HCT116 (cell line): ENCODE measurements at regions not wholly inside any gene's neighbourhood (a gene's known extent, or its start where the extent isn't known, plus 50 kb on each side); places are given as distances from the start of the nearest gene placed in this dataset.

Source experiments
- ATAC-seq: fragments of 200-7000 bp; cut with Tn5 transposase; 2 replicates; pipeline ENCODE4 v1.9.1; 2020; ENCODE audit warnings: mild to moderate bottlenecking, moderate library complexity
- BruUV-seq: library from RNA; stranded (reverse); fragments of 400-500 nt; replicated peaks from 2 replicates; lab custom pipeline; 2021; lab: Mats Ljungman, UMichigan
- CTCF ChIA-PET: fragments of 300-600 bp; sonication (Branson Sonifier 250); formaldehyde crosslinking; loops from one replicate; lab custom pipeline; 2021; ENCODE audit warnings: antibody characterized with exemption; lab: Charles Lee
- POLR2A ChIA-PET: fragments of 300-600, 350-600 bp; sonication (Branson Sonifier 250); formaldehyde crosslinking; loops from one replicate; lab custom pipeline; 2021; ENCODE audit warnings: antibody characterized with exemption; lab: Charles Lee
- RAD21 ChIA-PET, 2 experiments: fragments of 300-600 bp; sonication (Branson Sonifier 250); formaldehyde crosslinking; loops; one replicate each; lab custom pipeline; 2023; ENCODE audit warnings: low total read pairs in 2 of 2; ENCODE audit not compliant: uncharacterized antibody in 2 of 2, unreplicated experiment in 2 of 2, low non-redundant PET in 1 of 2; lab: Charles Lee
- DNase-seq: peaks from one replicate; pipeline ENCODE4 v3.0.0-alpha.2; 2010; ENCODE audit warnings: low read depth, low spot score
- H2AFZ ChIP-seq: fragments of 200-600 bp; shearing (Covaris generic), sonication (generic); 2 replicates; pipeline ENCODE4 v1.6.1; 2017; ENCODE audit warnings: low read depth, mixed run types, mixed read lengths, antibody characterized with exemption, low read length; ENCODE audit not compliant: poor library complexity, severe bottlenecking
- H3K27ac ChIP-seq: 2 replicates; pipeline ENCODE4 v1.5.1; 2012; ENCODE audit warnings: low read depth, low read length
- H3K27me3 ChIP-seq: fragments of 200-600 bp; sonication (generic); 2 replicates; pipeline ENCODE4 v1.6.1; 2016; ENCODE audit warnings: mixed run types, low read length, mixed read lengths; ENCODE audit not compliant: insufficient read depth
- H3K36me3 ChIP-seq, 2 experiments: fragments of 200-500 bp in 1 of 2; fragments of 200-600 bp in 1 of 2; sonication (Bioruptor generic) in 1 of 2; sonication (generic) in 1 of 2; 2 replicates each; pipeline versions ENCODE4 v1.5.1 to v1.6.1; 2014 to 2016; ENCODE audit warnings: low read length in 2 of 2, inconsistent platforms in 1 of 2, mixed read lengths in 1 of 2, mixed run types in 1 of 2; ENCODE audit not compliant: insufficient read depth in 2 of 2, control insufficient read depth in 1 of 2
- H3K4me1 ChIP-seq, 2 experiments: fragments of 200-600 bp in 1 of 2; sonication (generic) in 1 of 2; 2 replicates each; pipeline versions ENCODE4 v1.5.1 to v1.6.1; 2012 to 2017; ENCODE audit warnings: low read length in 2 of 2, inconsistent platforms in 1 of 2, mild to moderate bottlenecking in 1 of 2, mixed read lengths in 1 of 2, mixed run types in 1 of 2, moderate library complexity in 1 of 2; ENCODE audit not compliant: insufficient read depth in 2 of 2, control insufficient read depth in 1 of 2
- H3K4me2 ChIP-seq: fragments of 200-600 bp; sonication (generic); 2 replicates; pipeline ENCODE4 v1.6.1; 2017; ENCODE audit warnings: mixed run types, low read length, mixed read lengths
- H3K4me3 ChIP-seq, 2 experiments: fragments of 200-600 bp in 1 of 2; sonication (generic) in 1 of 2; replicated peaks in 1 of 2; 2 replicates each; pipeline ENCODE4 v1.5.1; 2011 to 2016; ENCODE audit warnings: low read length in 2 of 2, control low read depth in 1 of 2, low read depth in 1 of 2, mild to moderate bottlenecking in 1 of 2, mixed read lengths in 1 of 2, mixed run types in 1 of 2
- H3K79me2 ChIP-seq: fragments of 200-600 bp; sonication (generic); 2 replicates; pipeline ENCODE4 v1.6.1; 2017; ENCODE audit warnings: mild to moderate bottlenecking, mixed run types, low read length, moderate library complexity, mixed read lengths; ENCODE audit not compliant: insufficient read depth
- H3K9ac ChIP-seq: fragments of 200-600 bp; sonication (generic); 2 replicates; pipeline ENCODE4 v1.6.1; 2016; ENCODE audit warnings: low read length, mixed read lengths
- H3K9me2 ChIP-seq: fragments of 200-600 bp; sonication (generic), shearing (Covaris generic); 2 replicates; pipeline ENCODE4 v1.6.1; 2017; ENCODE audit warnings: mixed run types, mild to moderate bottlenecking, moderate library complexity; ENCODE audit not compliant: insufficient read depth
- H3K9me3 ChIP-seq, 2 experiments: fragments of 200-500 bp in 1 of 2; fragments of 200-600 bp in 1 of 2; sonication (Bioruptor generic) in 1 of 2; sonication (generic) in 1 of 2; 2 replicates each; pipeline ENCODE4 v1.6.1; 2014 to 2017; ENCODE audit warnings: low read length in 2 of 2, mixed read lengths in 2 of 2, inconsistent platforms in 1 of 2, low read depth in 1 of 2, mild to moderate bottlenecking in 1 of 2, mixed run types in 1 of 2, moderate library complexity in 1 of 2; ENCODE audit not compliant: control insufficient read depth in 1 of 2, insufficient read depth in 1 of 2
- H4K20me1 ChIP-seq: fragments of 200-600 bp; sonication (generic), shearing (Covaris generic); 2 replicates; pipeline ENCODE4 v1.6.1; 2017; ENCODE audit warnings: mixed run types, mild to moderate bottlenecking, moderate library complexity; ENCODE audit not compliant: insufficient read depth
- ATF3 ChIP-seq: IDR thresholded peaks from 2 replicates; pipeline ENCODE4 v1.6.1; 2012
- CTCF ChIP-seq, 3 experiments: fragments of 200-600 bp in 1 of 3; sonication (generic) in 1 of 3; IDR thresholded peaks in 2 of 3; conservative IDR thresholded peaks in 1 of 3; 2 replicates each; pipeline ENCODE4 v1.5.1; 2012 to 2017; ENCODE audit warnings: low read depth in 2 of 3, low read length in 2 of 3, antibody characterized with exemption in 1 of 3, borderline replicate concordance in 1 of 3, control low read depth in 1 of 3, mild to moderate bottlenecking in 1 of 3, mixed read lengths in 1 of 3, mixed run types in 1 of 3, moderate library complexity in 1 of 3; ENCODE audit not compliant: insufficient read depth in 1 of 3
- FOSL1 ChIP-seq: IDR thresholded peaks from 2 replicates; pipeline ENCODE4 v1.6.1; 2012; ENCODE audit warnings: low read depth
- MAX ChIP-seq: IDR thresholded peaks from 2 replicates; pipeline ENCODE4 v1.6.1; 2012
- POLR2A ChIP-seq: IDR thresholded peaks from 2 replicates; pipeline ENCODE4 v1.7.0; 2011; ENCODE audit warnings: borderline replicate concordance; ENCODE audit not compliant: insufficient read depth, insufficient read length; ENCODE audit errors: extremely low read depth
- POLR2AphosphoS5 ChIP-seq: IDR thresholded peaks from 2 replicates; pipeline ENCODE4 v1.6.1; 2011; ENCODE audit warnings: mild to moderate bottlenecking, low read depth, low read length, moderate library complexity
- RAD21 ChIP-seq: IDR thresholded peaks from 2 replicates; pipeline ENCODE4 v1.6.1; 2012; ENCODE audit warnings: low read depth, mild to moderate bottlenecking
- REST ChIP-seq: IDR thresholded peaks from 2 replicates; pipeline ENCODE4 v1.6.1; 2012; ENCODE audit warnings: low read depth
- SIN3A ChIP-seq: IDR thresholded peaks from 2 replicates; pipeline ENCODE4 v1.6.1; 2012; ENCODE audit warnings: low read depth
- SP1 ChIP-seq: IDR thresholded peaks from 2 replicates; pipeline ENCODE4 v1.6.1; 2012; ENCODE audit warnings: low read depth
- TCF7L2 ChIP-seq: IDR thresholded peaks from 2 replicates; pipeline ENCODE4 v1.7.0; 2011; ENCODE audit warnings: borderline replicate concordance, inconsistent platforms; ENCODE audit not compliant: insufficient read depth, insufficient read length; ENCODE audit errors: extremely low read depth
- YY1 ChIP-seq: IDR thresholded peaks from 2 replicates; pipeline ENCODE4 v1.6.1; 2011; ENCODE audit warnings: low read length, low read depth, moderate library complexity, mild to moderate bottlenecking; ENCODE audit not compliant: insufficient replicate concordance; ENCODE audit errors: extremely low read depth
- ZBTB33 ChIP-seq: IDR thresholded peaks from 2 replicates; pipeline ENCODE4 v1.6.1; 2011; ENCODE audit warnings: mild to moderate bottlenecking, low read length, moderate library complexity; ENCODE audit not compliant: insufficient replicate concordance; ENCODE audit errors: extremely low read depth
- ZFX ChIP-seq: fragments of 450-650 bp; IDR thresholded peaks from 2 replicates; pipeline ENCODE4 v1.6.1; 2017
- ZNF274 ChIP-seq: fragments of 200-500 bp; sonication (Bioruptor generic); IDR thresholded peaks from 2 replicates; pipeline ENCODE4 v1.6.1; 2014; ENCODE audit warnings: mild to moderate bottlenecking, low read depth, low read length, inconsistent platforms
- intact Hi-C: fragments of 100-400 bp; cut with micrococcal nuclease; formaldehyde crosslinking; loops from 2 replicates; pipeline ENCODE4 v1.10.0; 2022

GRCh38 chr12:85600841-85601240, 235.4 kb downstream of the RASSF9 start:
- H3K4me3 ChIP-seq, result no peak overlapping the region
- POLR2A ChIA-PET, result no interaction called here
- no peak overlapping the region for H3K9ac ChIP-seq
- no peaks in the 10 kb centered on the region for H3K9me2 ChIP-seq
- CTCF ChIA-PET, result interaction anchor here (0.7 kb wide), 1 partner anchor 266 kb away, joined by 3 read pairs; no protein-coding TSS in a partner anchor
- no peak for TF ChIP-seq SIN3A
- no peak for TF ChIP-seq RAD21
- no peak for TF ChIP-seq CTCF (IDR thresholded peaks at IDR 0.05 in 2 of 3, conservative IDR thresholded peaks at IDR 0.05 in 1 of 3; ENCODE audit: borderline replicate concordance in 1 of 3, insufficient read depth in 1 of 3, low read depth in 2 of 3, low read length in 2 of 3)
- TF ChIP-seq ZNF274, result no peak
- TF ChIP-seq POLR2AphosphoS5, result no peak
- no peak for TF ChIP-seq ZFX
- TF ChIP-seq YY1, result no peak
- no peak for TF ChIP-seq ZBTB33
- TF ChIP-seq POLR2A, result no peak
- no peak for TF ChIP-seq SP1
- no peak for TF ChIP-seq FOSL1
- TF ChIP-seq REST, result no peak
- TF ChIP-seq ATF3, result no peak
- TF ChIP-seq MAX, result no peak
- TF ChIP-seq TCF7L2, result no peak
- no peak for DNase-seq
- H4K20me1 ChIP-seq, result no peaks in the 10 kb centered on the region
- RAD21 ChIA-PET, result no interaction called here
- H3K27ac ChIP-seq, result no peak overlapping the region
- H2AFZ ChIP-seq, result no peak overlapping the region
- H3K27me3 ChIP-seq, result no peaks in the 10 kb centered on the region
- H3K79me2 ChIP-seq, result no peaks in the 10 kb centered on the region
- no TSS peak for BruUV-seq
- intact Hi-C loops, result no loop called here
- H3K4me2 ChIP-seq, result no peak overlapping the region
- no peak for ATAC-seq
- no peaks in the 10 kb centered on the region for H3K9me3 ChIP-seq
- no peaks in the 10 kb centered on the region for H3K36me3 ChIP-seq
- no peaks in the 10 kb centered on the region for H3K4me1 ChIP-seq
